ENCODE measurements at regions not wholly inside any gene's neighbourhood (a gene's known extent, or its start where the extent isn't known, plus 50 kb on each side); places are given as distances from the start of the nearest gene placed in this dataset.

GRCh38 chr14:61847861-61848260 is 85.6 kb downstream of the SNAPC1 start:
- no peak for ATAC-seq
- no peak for DNase-seq (ENCODE audit: low spot score)

GRCh38 chr14:61854898-61855297 is 92.7 kb downstream of the SNAPC1 start:
- ATAC-seq, result peak; percentile 39
- DNase-seq (ENCODE audit: low spot score), result no peak

DNA sequence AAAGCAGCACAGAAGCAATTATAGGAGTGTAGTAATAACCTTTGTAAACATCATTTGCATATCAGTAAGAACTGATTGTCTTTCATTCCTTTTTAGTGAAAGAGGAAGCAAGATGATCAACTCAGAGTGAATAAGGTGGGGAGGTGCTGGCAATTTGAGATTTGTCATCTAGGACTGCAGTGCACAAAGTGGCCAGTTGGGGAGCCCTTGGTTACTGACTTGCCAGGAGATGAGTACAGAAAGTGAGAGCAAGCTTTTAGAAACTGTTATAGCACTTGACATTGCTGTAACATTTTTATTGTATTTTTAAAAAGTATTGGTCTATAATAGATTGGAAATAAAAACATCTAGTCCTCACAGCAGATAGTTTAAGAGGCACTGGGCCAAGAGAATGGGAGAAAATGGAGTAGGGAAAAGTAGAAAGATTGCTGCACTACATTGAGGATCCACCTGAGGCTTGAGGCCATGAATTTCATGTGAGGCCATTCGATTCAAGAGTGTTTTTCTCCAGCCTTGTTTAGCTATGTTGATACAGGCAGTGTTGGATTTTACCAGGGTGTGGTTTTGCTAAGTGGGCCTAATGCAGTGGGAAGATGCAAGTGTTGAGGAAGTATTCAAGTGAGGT is 98.2 kb downstream of the SNAPC1 start:
- DNase-seq (ENCODE audit: low spot score) (no peak), ATAC-seq (peak; percentile 87)

DNA sequence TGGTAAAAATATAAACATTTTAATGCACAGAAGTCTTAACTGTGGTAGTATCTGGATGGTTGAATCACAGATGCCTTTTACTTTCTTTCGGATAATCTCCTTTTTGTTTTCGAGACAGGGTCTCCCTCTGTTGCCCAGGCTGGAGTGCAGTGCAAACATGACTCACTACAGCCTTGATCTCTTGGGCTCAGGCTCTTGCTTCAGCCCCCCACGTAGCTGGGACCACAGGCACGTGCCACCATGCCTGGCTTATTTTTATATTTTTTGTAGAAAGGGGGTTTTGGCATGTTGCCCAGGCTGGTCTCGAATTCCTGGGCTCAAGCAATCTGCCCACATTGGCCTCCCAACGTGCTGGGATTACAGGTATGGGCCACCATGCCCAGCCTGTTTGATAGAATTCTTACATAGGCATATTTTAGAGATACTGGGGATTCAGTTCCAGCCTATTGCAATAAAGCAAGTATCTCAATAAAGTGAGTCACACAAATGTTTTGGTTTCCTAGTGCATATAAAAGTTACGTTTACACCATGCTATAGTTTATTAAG is 99.2 kb downstream of the SNAPC1 start:
- ATAC-seq (no peak), DNase-seq (ENCODE audit: low spot score) (no peak)

- DNase-seq (ENCODE audit: low spot score) (no peak), ATAC-seq (no peak)
Observed at GRCh38 chr14:61864329-61864898, 102.2 kb downstream of the SNAPC1 start.

DNA sequence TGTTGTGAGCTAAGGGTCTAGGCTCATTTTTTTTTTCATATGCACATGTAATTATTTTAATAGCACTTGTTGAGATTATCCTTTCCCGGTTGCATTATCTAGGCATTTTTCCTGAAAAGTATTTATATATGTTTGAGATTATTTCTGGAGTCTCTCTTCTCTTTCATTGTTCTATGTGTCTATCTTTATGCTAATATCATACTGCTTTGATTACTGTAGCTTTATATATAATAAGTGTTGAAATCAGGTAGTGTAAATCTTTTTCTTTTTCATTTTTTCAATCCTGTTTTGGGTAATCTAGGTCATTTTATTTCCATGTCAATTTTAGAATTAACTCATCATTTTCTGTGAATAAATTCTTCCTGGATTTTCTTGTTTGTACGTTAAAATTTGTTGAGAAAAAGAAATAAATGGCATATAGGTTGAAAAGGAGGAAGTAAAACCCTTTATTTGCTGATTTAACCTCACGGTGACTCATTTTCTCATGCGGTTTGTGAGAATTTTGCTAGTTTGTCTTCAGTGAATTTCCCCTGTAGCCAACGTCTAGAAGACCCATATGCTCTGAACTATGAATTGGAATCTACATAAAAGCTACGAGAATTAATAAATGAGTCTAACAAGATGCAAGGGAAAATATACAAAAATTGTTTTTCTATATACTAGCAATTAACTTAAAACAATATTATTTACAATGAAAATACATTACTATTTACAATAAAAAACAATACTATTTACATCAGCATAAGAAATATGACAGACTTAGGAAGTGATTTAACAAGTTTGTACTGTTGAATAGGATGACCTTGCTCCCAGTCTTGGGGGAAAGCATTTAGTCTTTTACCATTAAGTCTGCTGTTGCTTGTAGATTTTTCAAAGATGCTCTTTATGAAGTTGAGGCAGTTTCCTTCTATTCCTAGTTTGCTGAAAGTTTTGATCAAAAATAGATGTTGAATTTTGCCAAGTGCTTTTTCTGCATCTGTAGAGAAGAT is 105.0 kb downstream of the SNAPC1 start:
- DNase-seq (ENCODE audit: low spot score), result no peak
- ATAC-seq, result no peak

DNA sequence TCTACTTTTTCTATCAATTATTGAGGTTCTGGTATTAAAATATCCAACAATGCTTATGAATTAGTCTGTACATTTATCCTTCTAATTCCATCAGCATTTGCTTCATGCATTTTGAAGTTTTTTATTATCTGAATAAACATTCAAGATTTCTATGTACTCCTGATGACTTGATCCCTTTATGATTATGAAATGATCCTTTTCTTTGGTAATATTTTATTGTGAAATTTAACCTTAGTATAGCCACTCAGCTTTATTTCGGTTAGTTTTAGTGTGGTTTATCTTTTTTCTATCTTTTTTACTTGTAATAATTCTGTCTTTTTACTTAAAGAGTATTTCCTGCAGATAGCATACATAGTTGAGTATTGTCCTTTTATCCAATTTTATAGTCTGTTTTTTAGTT is 106.6 kb downstream of the SNAPC1 start:
- DNase-seq (ENCODE audit: low spot score) (no peak), ATAC-seq (no peak)

GRCh38 chr14:61870163-61870562 is 107.9 kb downstream of the SNAPC1 start:
- ATAC-seq (no peak), DNase-seq (ENCODE audit: low spot score) (no peak)

DNA sequence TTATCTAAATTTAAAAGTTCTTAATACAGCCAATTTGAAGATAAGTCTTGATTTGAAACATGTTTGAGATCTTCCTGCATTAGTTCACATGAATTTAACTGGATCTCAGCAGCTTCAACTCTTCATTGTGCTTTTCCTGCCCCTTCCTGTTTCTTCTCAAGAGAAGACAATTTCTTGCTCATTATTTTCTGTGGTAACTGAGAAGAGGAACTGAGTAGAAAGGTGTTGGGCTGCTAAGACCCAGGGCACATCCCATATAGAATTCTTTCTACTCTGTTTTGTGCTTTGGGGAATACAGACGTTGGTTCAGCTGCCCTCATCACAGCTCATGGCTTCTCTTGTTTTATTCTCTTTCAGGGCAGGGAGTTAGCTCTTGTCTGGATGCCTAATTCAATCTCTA is 110.2 kb downstream of the SNAPC1 start:
- ATAC-seq (no peak), DNase-seq (ENCODE audit: low spot score) (no peak)

DNA sequence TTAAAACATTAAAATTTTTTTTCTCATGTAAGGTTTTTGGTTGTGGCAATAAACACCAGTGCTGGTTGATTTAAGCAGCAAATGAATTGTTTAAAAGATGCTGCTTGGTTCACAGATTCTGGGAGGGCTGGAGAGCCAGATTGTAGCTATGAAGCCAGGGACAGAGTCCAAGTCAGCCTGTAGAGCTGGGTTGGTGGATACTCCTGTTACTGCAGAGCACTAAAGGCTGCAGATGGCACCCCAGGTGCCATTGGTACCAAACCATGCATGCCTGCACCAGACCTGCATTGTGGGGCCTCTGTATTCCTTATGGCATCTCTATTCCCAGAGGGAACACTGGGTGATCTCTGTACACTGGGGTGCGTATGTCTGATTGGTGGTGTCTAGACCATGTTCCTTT is 113.3 kb downstream of the SNAPC1 start:
- ATAC-seq (no peak), DNase-seq (ENCODE audit: low spot score) (no peak)

DNA sequence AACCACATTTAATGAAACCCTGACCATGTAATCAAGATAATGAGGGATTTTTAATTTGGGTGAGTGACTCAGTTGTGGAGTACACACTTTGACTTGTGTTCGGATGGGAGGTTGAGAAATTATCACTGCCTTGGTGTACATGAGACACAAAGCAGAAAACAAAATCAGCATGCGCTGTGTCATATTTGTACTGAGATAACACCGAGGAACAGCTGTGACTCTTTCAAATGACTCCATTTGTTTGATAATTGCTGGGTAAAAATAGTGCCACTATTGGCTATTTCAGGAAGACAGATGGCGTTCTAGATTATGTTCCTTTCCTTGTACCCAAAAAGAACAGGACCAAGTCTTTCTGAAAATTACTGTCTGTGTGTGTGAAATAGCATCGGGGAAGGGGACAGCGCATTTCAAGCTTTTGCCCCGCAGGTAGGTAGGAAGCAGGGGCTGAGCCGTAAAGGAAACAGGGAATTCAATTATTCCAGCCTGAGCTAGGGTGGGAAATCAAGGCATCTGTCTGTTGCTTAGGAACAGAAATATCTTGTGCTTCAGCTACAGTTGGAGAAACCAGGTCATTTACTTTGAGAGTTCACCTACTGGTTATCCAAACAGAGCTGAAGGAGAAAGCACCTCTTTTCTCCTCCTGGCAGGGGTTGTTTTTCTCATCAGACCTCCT is 114.3 kb downstream of the SNAPC1 start:
- ATAC-seq (no peak), DNase-seq (ENCODE audit: low spot score) (no peak)

DNA sequence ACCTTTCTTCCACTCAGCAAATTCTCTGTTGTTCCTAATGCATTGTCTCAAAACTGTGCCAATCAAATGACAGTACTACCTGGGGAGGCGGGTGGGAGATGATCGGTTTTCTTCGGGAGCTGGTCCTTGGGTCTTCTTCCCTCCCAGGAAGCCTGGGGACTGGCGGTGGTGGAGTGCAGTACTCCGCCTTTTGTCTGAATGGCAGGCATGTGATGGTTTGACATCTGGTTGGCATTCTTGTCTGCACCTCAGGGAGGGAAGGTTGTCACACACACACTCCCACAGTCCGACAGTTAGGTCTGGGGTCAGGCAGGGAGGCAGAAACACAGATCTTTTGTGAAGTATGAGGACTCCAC is 114.8 kb downstream of the SNAPC1 start:
- DNase-seq (ENCODE audit: low spot score) (no peak), ATAC-seq (no peak)

DNA sequence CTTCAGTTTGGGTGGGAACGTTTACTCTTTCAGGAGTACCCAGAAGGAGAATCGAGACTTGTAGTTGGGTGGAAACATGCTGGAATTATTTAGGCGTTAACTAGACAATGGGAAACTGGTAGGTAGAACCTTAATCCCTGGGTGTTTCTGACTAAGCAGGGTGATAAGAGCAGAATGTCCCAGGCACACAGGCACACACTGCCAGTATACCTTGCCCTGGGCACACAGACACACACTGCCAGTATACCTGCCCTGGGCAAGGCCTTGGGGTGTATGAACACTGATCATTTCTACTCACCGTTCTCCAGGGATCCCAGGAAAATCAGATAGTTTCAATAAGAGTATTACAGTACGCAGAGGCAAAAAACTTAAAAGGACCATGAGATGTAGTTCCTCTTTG is 115.5 kb downstream of the SNAPC1 start:
- DNase-seq (ENCODE audit: low spot score), result no peak
- no peak for ATAC-seq

GRCh38 chr14:61878931-61879330 is 116.7 kb downstream of the SNAPC1 start:
- ATAC-seq, result no peak
- DNase-seq (ENCODE audit: low spot score), result no peak

DNA sequence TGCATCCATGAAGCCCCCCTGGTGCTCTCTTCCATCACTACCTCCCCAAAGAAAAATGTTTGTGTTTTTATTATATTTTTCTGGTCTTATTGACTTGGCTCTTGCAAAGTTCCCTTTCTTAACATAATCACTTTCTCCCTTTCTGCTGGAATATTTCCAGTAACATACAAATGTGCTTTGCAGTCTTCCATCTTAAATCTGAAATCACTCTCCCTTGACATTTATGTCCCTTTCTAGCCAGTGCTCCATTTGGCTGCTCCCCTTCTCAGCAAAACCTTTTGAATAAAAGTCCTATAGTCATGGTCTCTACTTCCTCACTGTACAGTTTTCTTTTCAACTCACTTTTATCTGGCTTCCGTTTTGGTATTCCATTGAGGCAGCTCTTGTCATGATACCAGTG is 118.8 kb downstream of the SNAPC1 start:
- DNase-seq (ENCODE audit: low spot score) (no peak), ATAC-seq (no peak)

GRCh38 chr14:61884711-61885110 is 122.5 kb downstream of the SNAPC1 start:
- no peak for DNase-seq (ENCODE audit: low spot score)
- no peak for ATAC-seq

- ATAC-seq, result no peak
- no peak for DNase-seq (ENCODE audit: low spot score)
Observed at GRCh38 chr14:61885203-61885961, 123.2 kb downstream of the SNAPC1 start.

DNA sequence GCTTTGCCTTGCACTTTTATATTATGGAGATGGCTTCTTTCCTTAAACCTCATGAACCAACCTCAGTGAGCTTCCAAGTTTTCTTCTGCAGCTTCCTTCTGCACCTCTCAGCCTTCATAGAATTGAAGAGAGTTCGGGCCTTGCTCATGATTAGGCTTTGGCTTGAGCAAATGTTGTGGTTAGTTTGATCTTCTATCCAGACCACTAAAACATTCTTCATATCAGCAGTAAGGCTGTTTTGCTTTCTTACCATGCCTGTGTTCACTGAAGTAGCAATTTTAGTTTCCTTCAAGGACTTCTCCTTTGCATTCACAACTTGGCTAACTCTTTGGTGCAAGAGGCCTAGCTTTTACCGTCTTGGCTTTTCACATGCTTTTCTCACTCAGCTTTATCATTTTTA is 125.4 kb downstream of the SNAPC1 start:
- ATAC-seq, result no peak
- DNase-seq (ENCODE audit: low spot score), result no peak

GRCh38 chr14:61889914-61890351 is 127.7 kb downstream of the SNAPC1 start:
- ATAC-seq (peak; percentile 34), DNase-seq (ENCODE audit: low spot score) (no peak)

- ATAC-seq, result no peak
- DNase-seq (ENCODE audit: low spot score), result no peak
Observed at GRCh38 chr14:61891170-61891569, 128.9 kb downstream of the SNAPC1 start.
